ENCODE measurements at regions not wholly inside any gene's neighbourhood (a gene's known extent, or its start where the extent isn't known, plus 50 kb on each side); places are given as distances from the start of the nearest gene placed in this dataset.

DNA sequence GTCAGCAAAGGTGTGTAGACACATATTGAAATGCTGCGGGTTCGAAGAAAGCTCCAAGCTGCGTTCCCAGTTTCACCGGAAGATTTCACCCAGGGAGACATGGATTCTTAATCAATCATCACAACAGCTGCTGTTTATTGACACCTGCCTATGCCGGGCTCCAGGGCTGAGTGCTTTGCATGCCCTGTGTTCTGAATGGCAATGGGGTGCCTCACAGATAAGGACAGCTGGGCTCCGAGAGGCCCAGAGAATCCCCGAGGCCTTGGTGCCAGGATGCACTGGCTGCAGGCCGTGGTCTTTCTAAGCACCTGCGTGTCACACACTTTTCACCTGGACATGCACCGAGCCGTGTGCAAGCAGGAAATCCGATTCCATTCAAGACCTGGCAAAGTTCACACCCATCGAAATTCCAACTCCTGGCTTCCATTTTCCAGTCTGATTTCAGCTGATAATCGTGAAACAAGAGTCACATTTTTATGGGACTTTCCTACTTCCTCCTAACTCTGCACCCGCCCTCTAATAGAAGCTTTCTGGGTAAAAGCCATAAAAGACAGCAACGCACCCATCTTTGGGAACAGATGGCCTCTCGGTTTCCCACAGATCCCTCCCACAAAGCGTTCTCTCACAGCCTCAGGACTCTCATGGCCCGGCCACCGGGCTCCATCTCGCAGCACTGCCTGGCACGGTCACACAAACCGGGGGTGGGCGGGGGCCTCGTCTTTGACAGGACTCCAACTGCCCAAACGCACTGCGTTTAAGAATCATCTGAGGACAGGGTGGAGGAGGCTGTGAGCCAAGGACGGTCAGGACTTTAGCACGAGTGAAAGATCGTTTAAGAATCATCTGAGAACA lies 245.6 kb upstream of the SALL3 start:
- Histone ChIP-seq H3K4me1 (no peaks in the 10 kb centered on the region), H3K9me3 (no peaks in the 10 kb centered on the region), H3K36me3 (no peaks in the 10 kb centered on the region), H3K4me3 (no peak overlapping the region), H3K27ac (no peak overlapping the region), H3K27me3 (peaks cover 0 to 10% (median 0%) of the 10 kb centered on the region in 9 donors)
- no peak for DNase-seq
- ATAC-seq = no peak
- intact Hi-C loops (cut with DNase I) = no loop called here
- 74 to 83% (median 79%) methylated on average over 30 of the region's 30 CpGs for WGBS, 4 donors
- TF ChIP-seq, protein P1, sequence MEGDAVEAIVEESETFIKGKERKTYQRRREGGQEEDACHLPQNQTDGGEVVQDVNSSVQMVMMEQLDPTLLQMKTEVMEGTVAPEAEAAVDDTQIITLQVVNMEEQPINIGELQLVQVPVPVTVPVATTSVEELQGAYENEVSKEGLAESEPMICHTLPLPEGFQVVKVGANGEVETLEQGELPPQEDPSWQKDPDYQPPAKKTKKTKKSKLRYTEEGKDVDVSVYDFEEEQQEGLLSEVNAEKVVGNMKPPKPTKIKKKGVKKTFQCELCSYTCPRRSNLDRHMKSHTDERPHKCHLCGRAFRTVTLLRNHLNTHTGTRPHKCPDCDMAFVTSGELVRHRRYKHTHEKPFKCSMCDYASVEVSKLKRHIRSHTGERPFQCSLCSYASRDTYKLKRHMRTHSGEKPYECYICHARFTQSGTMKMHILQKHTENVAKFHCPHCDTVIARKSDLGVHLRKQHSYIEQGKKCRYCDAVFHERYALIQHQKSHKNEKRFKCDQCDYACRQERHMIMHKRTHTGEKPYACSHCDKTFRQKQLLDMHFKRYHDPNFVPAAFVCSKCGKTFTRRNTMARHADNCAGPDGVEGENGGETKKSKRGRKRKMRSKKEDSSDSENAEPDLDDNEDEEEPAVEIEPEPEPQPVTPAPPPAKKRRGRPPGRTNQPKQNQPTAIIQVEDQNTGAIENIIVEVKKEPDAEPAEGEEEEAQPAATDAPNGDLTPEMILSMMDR (IDR thresholded peaks at IDR 0.05) = no peak
- TF ChIP-seq POLR2A (IDR thresholded peaks at IDR 0.05) = no peak

DNA sequence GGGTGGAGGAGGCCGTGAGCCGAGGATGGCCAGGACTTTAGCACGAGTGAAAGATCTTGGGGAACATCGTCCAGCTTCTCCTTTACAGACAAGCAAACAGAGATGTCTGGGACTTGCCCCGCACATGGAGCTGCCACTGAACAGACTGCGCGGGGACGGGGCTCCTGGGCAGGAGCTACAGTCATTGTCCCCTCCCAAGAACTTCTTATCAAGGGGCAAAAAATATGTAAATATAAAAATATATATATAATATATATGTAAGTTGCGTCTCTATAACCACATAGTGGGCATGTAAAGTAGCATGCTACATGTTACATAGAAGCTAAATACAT lies 245.0 kb upstream of the SALL3 start:
- no peak for DNase-seq
- H3K4me3 ChIP-seq = no peak overlapping the region
- no peaks in the 10 kb centered on the region for H3K36me3 ChIP-seq
- H3K9me3 ChIP-seq = no peaks in the 10 kb centered on the region
- intact Hi-C loops (cut with DNase I) = no loop called here
- no peak for ATAC-seq
- TF ChIP-seq, protein P1 (IDR thresholded peaks at IDR 0.05) = no peak
- TF ChIP-seq POLR2A (IDR thresholded peaks at IDR 0.05) = no peak
- H3K4me1 ChIP-seq = no peaks in the 10 kb centered on the region
- peaks cover 0 to 10% (median 0%) of the 10 kb centered on the region in 9 donors for H3K27me3 ChIP-seq
- no peak overlapping the region for H3K27ac ChIP-seq
- 85 to 92% (median 89%) methylated on average over 9 of the region's 9 CpGs for WGBS, 4 donors

DNA sequence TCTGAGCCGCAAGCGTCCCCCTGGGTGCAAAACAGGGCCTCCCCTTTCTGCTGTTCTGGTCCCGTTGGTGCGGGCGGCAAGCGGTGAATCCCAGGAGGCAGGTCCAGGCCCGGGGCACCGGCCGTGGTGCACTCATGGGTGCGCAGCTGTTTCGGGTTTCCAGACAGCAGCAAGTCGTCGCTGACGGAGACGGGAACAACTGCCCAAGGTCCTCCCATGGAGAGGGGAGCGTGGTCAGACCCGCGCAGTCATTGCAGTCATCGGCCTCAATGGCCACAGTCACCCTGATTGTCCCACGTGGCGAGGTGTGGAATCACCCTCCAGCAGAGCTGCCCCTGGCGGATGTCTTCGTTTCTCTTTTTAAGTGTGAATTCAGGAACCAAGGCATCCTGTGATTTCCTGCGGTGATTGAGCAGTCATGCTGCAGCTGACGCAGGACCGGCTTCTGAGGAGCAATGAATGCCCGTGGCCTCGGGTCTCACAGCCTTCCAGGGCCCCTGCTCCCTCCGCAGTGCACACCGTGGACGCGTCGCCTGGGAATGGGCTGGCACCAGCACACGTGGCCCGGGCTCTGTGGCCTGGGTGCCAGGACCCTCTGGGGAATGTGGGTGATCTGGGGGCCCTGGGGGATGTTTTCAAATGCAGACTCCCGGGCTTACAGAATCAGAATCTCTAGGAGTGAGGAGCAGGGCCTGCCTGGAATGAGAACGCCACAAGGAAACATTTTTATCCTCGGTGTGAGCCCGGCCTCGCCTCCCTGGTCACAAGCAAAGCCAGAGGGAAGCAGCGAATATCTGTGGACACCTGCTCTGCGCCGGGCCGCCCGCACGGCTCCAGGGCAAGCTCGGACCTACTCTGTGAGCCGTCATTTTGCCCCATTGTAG lies 244.2 kb upstream of the SALL3 start:
- Histone ChIP-seq H3K4me1 (no peaks in the 10 kb centered on the region), H3K27ac (no peak overlapping the region), H3K4me3 (no peak overlapping the region), H3K9me3 (no peaks in the 10 kb centered on the region), H3K27me3 (peaks cover 0 to 10% (median 0%) of the 10 kb centered on the region in 9 donors), H3K36me3 (no peaks in the 10 kb centered on the region)
- DNase-seq (no peak), ATAC-seq (no peak)
- intact Hi-C loops (cut with DNase I) = no loop called here
- no peak for TF ChIP-seq POLR2A (IDR thresholded peaks at IDR 0.05)
- TF ChIP-seq, protein P1 (IDR thresholded peaks at IDR 0.05) = no peak
- 88 to 90% (median 88%) methylated on average over 37 to 48 of the region's 48 CpGs for WGBS, 4 donors

DNA sequence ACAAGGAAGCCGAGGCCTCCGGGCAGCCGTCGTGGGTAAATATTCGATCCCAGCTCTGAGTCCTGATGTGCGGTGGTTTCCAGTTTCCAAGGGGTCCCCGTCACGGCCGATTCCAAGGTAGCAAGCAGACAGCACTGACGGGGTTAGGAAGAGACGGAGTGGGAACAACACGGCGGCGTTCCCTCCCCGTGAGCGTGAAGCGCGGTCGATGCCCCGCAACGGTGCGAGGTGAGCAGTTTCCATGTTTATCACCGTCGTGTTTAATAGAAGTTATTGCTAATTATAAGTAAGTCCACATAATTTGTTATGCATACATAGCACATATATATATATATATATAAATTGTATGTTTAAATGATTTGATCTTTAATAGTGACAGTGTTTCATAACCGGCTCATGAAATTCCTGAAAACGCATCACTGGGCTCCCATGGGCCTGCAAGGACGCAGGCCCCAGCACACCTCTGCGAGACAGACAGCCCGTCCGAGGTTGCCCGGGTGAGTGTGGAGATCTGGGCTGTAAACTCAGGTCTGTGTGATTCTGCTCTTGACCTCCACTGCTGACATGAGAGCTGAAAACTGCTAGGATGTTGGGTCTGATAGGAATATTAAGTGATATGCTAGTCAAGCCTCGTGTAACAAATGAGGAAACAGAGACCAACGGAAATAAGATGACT lies 243.5 kb upstream of the SALL3 start:
- TF ChIP-seq, protein P1 (IDR thresholded peaks at IDR 0.05) = no peak
- TF ChIP-seq POLR2A (IDR thresholded peaks at IDR 0.05) = no peak
- WGBS, 4 donors = 88 to 89% (median 89%) methylated on average over 33 of the region's 33 CpGs
- Histone ChIP-seq H3K9me3 (no peaks in the 10 kb centered on the region), H3K36me3 (no peaks in the 10 kb centered on the region), H3K27me3 (peaks cover 0 to 9% (median 0%) of the 10 kb centered on the region in 9 donors), H3K4me1 (no peaks in the 10 kb centered on the region), H3K27ac (no peak overlapping the region), H3K4me3 (no peak overlapping the region)
- no peak for ATAC-seq
- intact Hi-C loops (cut with DNase I) = no loop called here
- DNase-seq = no peak

All from heart left ventricle (tissue), 16 donors.